ENCODE measurements at regions not wholly inside any gene's neighbourhood (a gene's known extent, or its start where the extent isn't known, plus 50 kb on each side); places are given as distances from the start of the nearest gene placed in this dataset.

DNA sequence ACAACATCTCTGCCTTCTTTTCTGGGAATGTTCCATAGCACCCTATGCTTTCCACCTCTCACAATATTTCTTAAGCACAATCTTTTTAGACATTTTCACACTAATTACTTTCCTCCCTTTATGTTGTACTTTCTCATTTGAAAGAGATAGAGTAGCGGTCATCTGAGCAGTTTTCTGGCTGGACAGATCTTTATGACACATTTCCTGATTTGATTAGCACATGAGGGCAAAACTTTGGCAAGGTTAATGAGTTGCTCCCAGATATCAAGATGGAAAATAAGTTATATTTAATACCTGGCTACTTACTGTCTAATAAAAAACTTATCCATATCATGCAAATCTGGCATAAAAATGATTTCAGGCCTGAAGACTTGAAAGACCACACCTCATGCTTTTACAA is 723.9 kb downstream of the SOCS6 start:
- TF ChIP-seq POLR2AphosphoS5 (IDR thresholded peaks at IDR 0.05; ENCODE audit: low read depth, low read length) (no peak), FOXP2 (optimal IDR thresholded peaks at IDR 0.05; ENCODE audit: borderline replicate concordance, extremely low read depth, extremely low read length, insufficient read depth) (no peak), SIN3A (IDR thresholded peaks at IDR 0.05; ENCODE audit: borderline replicate concordance, insufficient read depth, low read length) (no peak), TAF1 (IDR thresholded peaks at IDR 0.05; ENCODE audit: borderline replicate concordance, insufficient read depth, low read length) (no peak)
- TF ChIP-seq, protein P1, sequence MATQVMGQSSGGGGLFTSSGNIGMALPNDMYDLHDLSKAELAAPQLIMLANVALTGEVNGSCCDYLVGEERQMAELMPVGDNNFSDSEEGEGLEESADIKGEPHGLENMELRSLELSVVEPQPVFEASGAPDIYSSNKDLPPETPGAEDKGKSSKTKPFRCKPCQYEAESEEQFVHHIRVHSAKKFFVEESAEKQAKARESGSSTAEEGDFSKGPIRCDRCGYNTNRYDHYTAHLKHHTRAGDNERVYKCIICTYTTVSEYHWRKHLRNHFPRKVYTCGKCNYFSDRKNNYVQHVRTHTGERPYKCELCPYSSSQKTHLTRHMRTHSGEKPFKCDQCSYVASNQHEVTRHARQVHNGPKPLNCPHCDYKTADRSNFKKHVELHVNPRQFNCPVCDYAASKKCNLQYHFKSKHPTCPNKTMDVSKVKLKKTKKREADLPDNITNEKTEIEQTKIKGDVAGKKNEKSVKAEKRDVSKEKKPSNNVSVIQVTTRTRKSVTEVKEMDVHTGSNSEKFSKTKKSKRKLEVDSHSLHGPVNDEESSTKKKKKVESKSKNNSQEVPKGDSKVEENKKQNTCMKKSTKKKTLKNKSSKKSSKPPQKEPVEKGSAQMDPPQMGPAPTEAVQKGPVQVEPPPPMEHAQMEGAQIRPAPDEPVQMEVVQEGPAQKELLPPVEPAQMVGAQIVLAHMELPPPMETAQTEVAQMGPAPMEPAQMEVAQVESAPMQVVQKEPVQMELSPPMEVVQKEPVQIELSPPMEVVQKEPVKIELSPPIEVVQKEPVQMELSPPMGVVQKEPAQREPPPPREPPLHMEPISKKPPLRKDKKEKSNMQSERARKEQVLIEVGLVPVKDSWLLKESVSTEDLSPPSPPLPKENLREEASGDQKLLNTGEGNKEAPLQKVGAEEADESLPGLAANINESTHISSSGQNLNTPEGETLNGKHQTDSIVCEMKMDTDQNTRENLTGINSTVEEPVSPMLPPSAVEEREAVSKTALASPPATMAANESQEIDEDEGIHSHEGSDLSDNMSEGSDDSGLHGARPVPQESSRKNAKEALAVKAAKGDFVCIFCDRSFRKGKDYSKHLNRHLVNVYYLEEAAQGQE (IDR thresholded peaks at IDR 0.05; ENCODE audit: insufficient read depth in 1 of 2, low read depth in 2 of 2, low read length in 2 of 2) = no peak

DNA sequence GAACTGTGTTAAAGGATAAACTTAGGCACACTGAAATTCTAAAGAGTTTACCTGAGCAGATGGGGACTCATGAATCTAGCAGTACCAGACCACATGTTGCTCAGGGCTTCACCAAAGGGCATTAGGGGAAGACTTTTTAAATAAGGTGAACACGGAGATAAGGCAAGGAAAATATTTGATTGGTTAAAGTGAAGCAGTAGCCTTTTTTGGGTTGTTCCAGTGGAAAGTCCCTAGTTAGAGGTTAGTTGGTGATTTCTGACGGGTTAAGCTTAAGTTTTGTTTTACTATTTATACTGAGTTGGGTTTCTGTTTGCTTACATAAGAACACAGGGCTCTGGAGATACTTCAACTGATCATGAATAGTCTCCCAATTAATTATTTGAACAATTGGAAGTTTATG is 722.5 kb downstream of the SOCS6 start:
- no peak for TF ChIP-seq TAF1 (IDR thresholded peaks at IDR 0.05; ENCODE audit: borderline replicate concordance, insufficient read depth, low read length)
- no peak for TF ChIP-seq FOXP2 (optimal IDR thresholded peaks at IDR 0.05; ENCODE audit: borderline replicate concordance, extremely low read depth, extremely low read length, insufficient read depth)
- TF ChIP-seq POLR2AphosphoS5 (IDR thresholded peaks at IDR 0.05; ENCODE audit: low read depth, low read length) = no peak
- no peak for TF ChIP-seq SIN3A (IDR thresholded peaks at IDR 0.05; ENCODE audit: borderline replicate concordance, insufficient read depth, low read length)
- TF ChIP-seq, protein P1 (IDR thresholded peaks at IDR 0.05; ENCODE audit: insufficient read depth in 1 of 2, low read depth in 2 of 2, low read length in 2 of 2) = no peak

DNA sequence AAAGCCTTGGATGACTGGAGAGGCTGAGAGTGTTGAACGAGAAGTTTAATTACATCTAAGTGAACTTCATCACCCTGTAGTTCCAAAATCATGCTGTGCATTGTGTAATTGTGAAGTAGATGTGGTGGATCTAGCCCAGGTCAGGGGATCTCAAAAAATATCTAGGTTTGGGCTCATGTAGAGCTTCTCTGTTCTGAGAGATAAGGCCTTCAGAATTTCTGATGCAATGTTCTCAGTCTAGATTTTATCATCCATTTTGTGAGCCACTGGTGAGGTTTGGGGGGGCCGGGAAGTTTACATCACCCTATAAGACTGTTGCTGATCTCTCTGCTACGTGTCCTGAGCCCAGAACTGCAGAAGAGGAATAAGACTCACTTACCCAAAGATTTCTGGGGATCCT is 719.4 kb downstream of the SOCS6 start:
- TF ChIP-seq, protein P1 (IDR thresholded peaks at IDR 0.05; ENCODE audit: insufficient read depth in 1 of 2, low read depth in 2 of 2, low read length in 2 of 2) = no peak
- TF ChIP-seq TAF1 (IDR thresholded peaks at IDR 0.05; ENCODE audit: borderline replicate concordance, insufficient read depth, low read length) = no peak
- no peak for TF ChIP-seq SIN3A (IDR thresholded peaks at IDR 0.05; ENCODE audit: borderline replicate concordance, insufficient read depth, low read length)
- TF ChIP-seq FOXP2 (optimal IDR thresholded peaks at IDR 0.05; ENCODE audit: borderline replicate concordance, extremely low read depth, extremely low read length, insufficient read depth) = no peak
- no peak for TF ChIP-seq POLR2AphosphoS5 (IDR thresholded peaks at IDR 0.05; ENCODE audit: low read depth, low read length)

DNA sequence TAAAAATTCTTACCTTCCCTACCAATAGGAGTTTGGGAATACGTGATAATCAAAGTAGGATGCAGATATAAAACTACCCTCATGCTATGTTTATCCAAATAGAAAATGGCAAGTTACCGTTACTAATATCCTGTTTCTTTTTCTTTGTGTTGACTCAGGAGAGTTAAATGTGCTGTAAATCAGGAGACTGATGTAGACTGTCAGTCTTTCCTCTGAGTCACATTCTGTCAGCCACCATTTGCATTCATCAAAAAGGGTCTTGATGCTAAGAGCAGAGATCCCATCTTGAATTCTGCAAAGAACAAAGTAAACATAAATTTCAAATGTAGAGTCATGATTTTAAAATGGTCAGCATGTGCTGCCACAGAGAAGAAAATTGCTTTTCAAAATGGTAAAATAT is 712.8 kb downstream of the SOCS6 start:
- no peak for TF ChIP-seq TAF1 (IDR thresholded peaks at IDR 0.05; ENCODE audit: borderline replicate concordance, insufficient read depth, low read length)
- TF ChIP-seq FOXP2 (optimal IDR thresholded peaks at IDR 0.05; ENCODE audit: borderline replicate concordance, extremely low read depth, extremely low read length, insufficient read depth) = no peak
- TF ChIP-seq, protein P1 (IDR thresholded peaks at IDR 0.05; ENCODE audit: insufficient read depth in 1 of 2, low read depth in 2 of 2, low read length in 2 of 2) = no peak
- no peak for TF ChIP-seq SIN3A (IDR thresholded peaks at IDR 0.05; ENCODE audit: borderline replicate concordance, insufficient read depth, low read length)
- no peak for TF ChIP-seq POLR2AphosphoS5 (IDR thresholded peaks at IDR 0.05; ENCODE audit: low read depth, low read length)

DNA sequence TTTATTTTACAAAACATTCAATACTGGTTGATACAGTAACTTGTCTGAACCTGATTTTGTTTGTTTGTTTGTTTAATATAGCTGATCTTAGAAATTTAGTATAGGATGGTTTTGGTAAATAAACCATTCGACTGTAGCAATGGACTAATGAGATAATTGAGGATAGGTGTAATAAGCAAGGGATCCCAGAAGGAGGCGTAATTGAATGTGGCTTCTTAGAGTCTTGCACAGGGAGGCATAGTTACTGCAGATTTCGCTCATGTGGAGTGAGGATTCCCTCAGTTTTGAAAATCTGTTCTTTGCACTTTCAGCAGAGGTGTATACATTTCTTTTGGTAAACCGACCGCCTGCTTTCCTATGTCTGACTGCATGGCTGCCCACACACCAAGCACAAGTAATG is 709.6 kb downstream of the SOCS6 start:
- TF ChIP-seq SIN3A (IDR thresholded peaks at IDR 0.05; ENCODE audit: borderline replicate concordance, insufficient read depth, low read length) (no peak), FOXP2 (optimal IDR thresholded peaks at IDR 0.05; ENCODE audit: borderline replicate concordance, extremely low read depth, extremely low read length, insufficient read depth) (no peak)

Measured in PFSK-1 (cell line).